ENCODE measurements at regions not wholly inside any gene's neighbourhood (a gene's known extent, or its start where the extent isn't known, plus 50 kb on each side); places are given as distances from the start of the nearest gene placed in this dataset.

DNA sequence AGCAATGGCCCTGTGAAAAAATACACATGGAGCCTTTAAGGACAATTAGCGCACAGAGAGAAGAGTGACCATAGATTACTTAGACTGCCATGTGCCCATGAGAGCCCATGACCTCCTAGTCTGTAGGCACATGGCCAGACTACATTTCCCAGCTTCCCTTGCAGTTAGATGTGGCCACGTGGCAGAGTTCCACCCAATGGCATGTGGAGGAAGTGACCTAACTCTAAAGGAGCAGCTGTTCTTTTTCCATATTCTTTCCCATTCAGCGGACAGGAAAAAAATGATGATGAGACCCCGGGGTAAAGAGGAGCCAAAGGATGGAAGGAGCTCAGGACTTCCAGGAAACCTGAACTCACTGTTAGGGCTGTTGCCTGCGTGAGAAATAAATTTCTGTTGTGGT is 116.6 kb downstream of the CBLN4 start:
- no peaks in the 10 kb centered on the region for H4K20me1 ChIP-seq (ENCODE audit: insufficient read depth)
- H3K27ac ChIP-seq: no peak overlapping the region
- ChIA-PET CTCF (no interaction called here), POLR2A (ENCODE audit: unreplicated experiment) (no interaction called here)
- H3K79me2 ChIP-seq (ENCODE audit: low read depth): no peaks in the 10 kb centered on the region
- TF ChIP-seq, protein P1, sequence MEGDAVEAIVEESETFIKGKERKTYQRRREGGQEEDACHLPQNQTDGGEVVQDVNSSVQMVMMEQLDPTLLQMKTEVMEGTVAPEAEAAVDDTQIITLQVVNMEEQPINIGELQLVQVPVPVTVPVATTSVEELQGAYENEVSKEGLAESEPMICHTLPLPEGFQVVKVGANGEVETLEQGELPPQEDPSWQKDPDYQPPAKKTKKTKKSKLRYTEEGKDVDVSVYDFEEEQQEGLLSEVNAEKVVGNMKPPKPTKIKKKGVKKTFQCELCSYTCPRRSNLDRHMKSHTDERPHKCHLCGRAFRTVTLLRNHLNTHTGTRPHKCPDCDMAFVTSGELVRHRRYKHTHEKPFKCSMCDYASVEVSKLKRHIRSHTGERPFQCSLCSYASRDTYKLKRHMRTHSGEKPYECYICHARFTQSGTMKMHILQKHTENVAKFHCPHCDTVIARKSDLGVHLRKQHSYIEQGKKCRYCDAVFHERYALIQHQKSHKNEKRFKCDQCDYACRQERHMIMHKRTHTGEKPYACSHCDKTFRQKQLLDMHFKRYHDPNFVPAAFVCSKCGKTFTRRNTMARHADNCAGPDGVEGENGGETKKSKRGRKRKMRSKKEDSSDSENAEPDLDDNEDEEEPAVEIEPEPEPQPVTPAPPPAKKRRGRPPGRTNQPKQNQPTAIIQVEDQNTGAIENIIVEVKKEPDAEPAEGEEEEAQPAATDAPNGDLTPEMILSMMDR (conservative IDR thresholded peaks at IDR 0.05): no peak
- TF ChIP-seq EZH2 (IDR thresholded peaks at IDR 0.05; ENCODE audit: low read depth): no peak
- no peaks in the 10 kb centered on the region for H3K27me3 ChIP-seq (ENCODE audit: insufficient read depth, low read depth)
- DNase-seq: no peak
- no TSS peak for BruUV-seq (replicated peaks)
- 0 out of 2 replicates have a peak overlapping the region, but pooled peaks have one; percentile 61 for H2AFZ ChIP-seq
- no peak overlapping the region for H3K4me3 ChIP-seq
- H3K4me1 ChIP-seq (replicated peaks; ENCODE audit: insufficient read depth): no peaks in the 10 kb centered on the region
- H3K9me2 ChIP-seq (ENCODE audit: insufficient read depth): no peaks in the 10 kb centered on the region; the same call in 1 of the 2 replicates
- H3F3A ChIP-seq (ENCODE audit: insufficient read depth, low read depth): no peaks in the 10 kb centered on the region
- no peak overlapping the region for H3K4me2 ChIP-seq
- no peaks in the 10 kb centered on the region for H3K36me3 ChIP-seq (ENCODE audit: low read depth)
- intact Hi-C loops (cut with micrococcal nuclease; ENCODE audit: unreplicated experiment): no loop called here
- no peaks in the 10 kb centered on the region for H3K9me3 ChIP-seq (ENCODE audit: insufficient read depth, low read depth)

- BruUV-seq (replicated peaks): no TSS peak
- no peaks in the 10 kb centered on the region for H3K79me2 ChIP-seq (ENCODE audit: low read depth)
- H4K20me1 ChIP-seq (ENCODE audit: insufficient read depth): no peaks in the 10 kb centered on the region
- H3K27ac ChIP-seq: no peak overlapping the region
- no peaks in the 10 kb centered on the region for H3K36me3 ChIP-seq (ENCODE audit: low read depth)
- intact Hi-C loops (cut with micrococcal nuclease; ENCODE audit: unreplicated experiment): no loop called here
- no peak overlapping the region for H3K4me3 ChIP-seq
- DNase-seq: no peak
- CTCF ChIA-PET: no interaction called here
- POLR2A ChIA-PET (ENCODE audit: unreplicated experiment): no interaction called here
- H3K9me3 ChIP-seq (ENCODE audit: insufficient read depth, low read depth): no peaks in the 10 kb centered on the region
- H3K4me1 ChIP-seq (replicated peaks; ENCODE audit: insufficient read depth): no peaks in the 10 kb centered on the region
- H3K27me3 ChIP-seq (ENCODE audit: insufficient read depth, low read depth): peaks cover 20% of the 10 kb centered on the region; the same call in 1 of the 2 replicates
- H3F3A ChIP-seq (ENCODE audit: insufficient read depth, low read depth): no peaks in the 10 kb centered on the region
- no peak overlapping the region for H3K4me2 ChIP-seq
- no peak overlapping the region for H2AFZ ChIP-seq
- no peaks in the 10 kb centered on the region for H3K9me2 ChIP-seq (ENCODE audit: insufficient read depth)
- TF ChIP-seq EZH2 (IDR thresholded peaks at IDR 0.05; ENCODE audit: low read depth): no peak
- TF ChIP-seq, protein P1 (conservative IDR thresholded peaks at IDR 0.05): no peak
Measured at GRCh38 chr20:55882910-55883309, 122.4 kb downstream of the CBLN4 start.

DNA sequence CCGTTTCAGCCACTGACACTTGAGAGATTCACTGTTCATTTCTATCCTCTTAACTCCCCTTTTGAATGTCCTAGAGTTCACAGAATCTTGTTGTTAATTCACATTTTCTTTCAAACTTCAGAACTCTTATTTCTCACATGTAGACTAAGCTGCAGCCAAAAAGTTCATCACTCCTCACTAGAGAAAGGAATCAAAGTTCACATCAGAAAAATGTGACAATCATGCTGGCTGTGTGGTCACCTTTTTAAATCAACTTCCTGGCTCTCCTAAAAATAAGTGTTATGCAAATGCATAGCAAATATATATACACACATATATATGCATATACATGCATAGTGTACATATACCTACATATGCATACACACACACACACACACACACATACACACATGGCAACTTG is 123.0 kb downstream of the CBLN4 start:
- H3K27me3 ChIP-seq (ENCODE audit: insufficient read depth, low read depth): peaks cover 20% of the 10 kb centered on the region; the same call in 1 of the 2 replicates
- H3K36me3 ChIP-seq (ENCODE audit: low read depth): no peaks in the 10 kb centered on the region
- no peaks in the 10 kb centered on the region for H3K79me2 ChIP-seq (ENCODE audit: low read depth)
- 0 out of 2 replicates have a peak, but pooled peaks cover 3% of the 10 kb centered on the region for H4K20me1 ChIP-seq (ENCODE audit: insufficient read depth)
- no peaks in the 10 kb centered on the region for H3F3A ChIP-seq (ENCODE audit: insufficient read depth, low read depth)
- H3K9me2 ChIP-seq (ENCODE audit: insufficient read depth): no peaks in the 10 kb centered on the region
- intact Hi-C loops (cut with micrococcal nuclease; ENCODE audit: unreplicated experiment): no loop called here
- no peak overlapping the region for H3K4me2 ChIP-seq
- no peak overlapping the region for H3K4me3 ChIP-seq
- no peaks in the 10 kb centered on the region for H3K4me1 ChIP-seq (replicated peaks; ENCODE audit: insufficient read depth)
- DNase-seq: no peak
- no peak overlapping the region for H3K27ac ChIP-seq
- TF ChIP-seq, protein P1 (conservative IDR thresholded peaks at IDR 0.05): no peak
- no peak for TF ChIP-seq EZH2 (IDR thresholded peaks at IDR 0.05; ENCODE audit: low read depth)
- BruUV-seq (replicated peaks): no TSS peak
- H2AFZ ChIP-seq: no peak overlapping the region
- POLR2A ChIA-PET (ENCODE audit: unreplicated experiment): no interaction called here
- CTCF ChIA-PET: no interaction called here
- H3K9me3 ChIP-seq (ENCODE audit: insufficient read depth, low read depth): no peaks in the 10 kb centered on the region

Measured in PC-9 (cell line).